ENCODE measurements at regions not wholly inside any gene's neighbourhood (a gene's known extent, or its start where the extent isn't known, plus 50 kb on each side); places are given as distances from the start of the nearest gene placed in this dataset.

GRCh38 chr2:217479566-217479965, 523.2 kb downstream of the TNS1 start:
- Histone ChIP-seq H3K9me3 (no peaks in the 10 kb centered on the region), H3K36me3 (ENCODE audit: insufficient read depth in 1 of 2, low read depth in 1 of 2) (no peaks in the 10 kb centered on the region), H3K4me1 (no peaks in the 10 kb centered on the region), H3K27me3 (ENCODE audit: insufficient read depth in 3 of 3, low read length in 2 of 3) (no peaks in the 10 kb centered on the region), H3K27ac (no peak overlapping the region), H3K4me3 (no peak overlapping the region)
- intact Hi-C loops (cut with DNase I), result no loop called here
- no peak for DNase-seq
- 88 to 92% (median 88%) methylated on average over 4 of the region's 4 CpGs for WGBS, 3 donors
- no peak for TF ChIP-seq CTCF (IDR thresholded peaks at IDR 0.05)
- no peak for ATAC-seq

GRCh38 chr2:217478831-217479455, 523.9 kb downstream of the TNS1 start:
- ATAC-seq (no peak), DNase-seq (no peak)
- H3K27ac ChIP-seq, result no peak overlapping the region
- intact Hi-C loops (cut with DNase I), result no loop called here
- H3K9me3 ChIP-seq, result no peaks in the 10 kb centered on the region
- no peaks in the 10 kb centered on the region for H3K27me3 ChIP-seq (ENCODE audit: insufficient read depth in 3 of 3, low read length in 2 of 3)
- no peak for TF ChIP-seq CTCF (IDR thresholded peaks at IDR 0.05)
- H3K4me3 ChIP-seq, result no peak overlapping the region
- WGBS, 3 donors, result 78 to 82% (median 78%) methylated on average over 9 of the region's 9 CpGs
- H3K4me1 ChIP-seq, result no peaks in the 10 kb centered on the region
- no peaks in the 10 kb centered on the region for H3K36me3 ChIP-seq (ENCODE audit: insufficient read depth in 1 of 2, low read depth in 1 of 2)

- Histone ChIP-seq H3K36me3 (ENCODE audit: insufficient read depth in 1 of 2, low read depth in 1 of 2) (no peaks in the 10 kb centered on the region), H3K9me3 (no peaks in the 10 kb centered on the region), H3K27me3 (ENCODE audit: insufficient read depth in 3 of 3, low read length in 2 of 3) (no peaks in the 10 kb centered on the region), H3K4me3 (no peak overlapping the region), H3K27ac (no peak overlapping the region), H3K4me1 (no peaks in the 10 kb centered on the region)
- intact Hi-C loops (cut with DNase I), result no loop called here
- ATAC-seq (no peak), DNase-seq (no peak)
- TF ChIP-seq CTCF (IDR thresholded peaks at IDR 0.05), result no peak
These were observed 525.2 kb downstream of the TNS1 start for GRCh38 chr2:217477583-217477982.

GRCh38 chr2:217475791-217476190, 527.0 kb downstream of the TNS1 start:
- whole genome bisulfite sequencing, 3 donors, result 95 to 98% (median 96%) methylated on average over 4 of the region's 4 CpGs
- no peak for TF ChIP-seq CTCF (IDR thresholded peaks at IDR 0.05)
- Histone ChIP-seq H3K4me3 (no peak overlapping the region), H3K9me3 (no peaks in the 10 kb centered on the region), H3K27me3 (ENCODE audit: insufficient read depth in 3 of 3, low read length in 2 of 3) (no peaks in the 10 kb centered on the region), H3K36me3 (ENCODE audit: insufficient read depth in 1 of 2, low read depth in 1 of 2) (no peaks in the 10 kb centered on the region), H3K27ac (no peak overlapping the region), H3K4me1 (no peaks in the 10 kb centered on the region)
- DNase-seq, result no peak
- ATAC-seq, result no peak
- intact Hi-C loops (cut with DNase I), result no loop called here

GRCh38 chr2:217475101-217475500, 527.7 kb downstream of the TNS1 start:
- Histone ChIP-seq H3K4me1 (no peaks in the 10 kb centered on the region), H3K9me3 (no peaks in the 10 kb centered on the region), H3K4me3 (no peak overlapping the region), H3K27ac (no peak overlapping the region), H3K36me3 (ENCODE audit: insufficient read depth in 1 of 2, low read depth in 1 of 2) (no peaks in the 10 kb centered on the region), H3K27me3 (ENCODE audit: insufficient read depth in 3 of 3, low read length in 2 of 3) (no peaks in the 10 kb centered on the region)
- no peak for TF ChIP-seq CTCF (IDR thresholded peaks at IDR 0.05)
- DNase-seq, result no peak
- intact Hi-C loops (cut with DNase I), result no loop called here
- WGBS, 3 donors, result 90 to 93% (median 92%) methylated on average over 2 of the region's 2 CpGs
- ATAC-seq, result no peak

Measured in psoas muscle (tissue), 7 donors.